ENCODE measurements at regions not wholly inside any gene's neighbourhood (a gene's known extent, or its start where the extent isn't known, plus 50 kb on each side); places are given as distances from the start of the nearest gene placed in this dataset.

DNA sequence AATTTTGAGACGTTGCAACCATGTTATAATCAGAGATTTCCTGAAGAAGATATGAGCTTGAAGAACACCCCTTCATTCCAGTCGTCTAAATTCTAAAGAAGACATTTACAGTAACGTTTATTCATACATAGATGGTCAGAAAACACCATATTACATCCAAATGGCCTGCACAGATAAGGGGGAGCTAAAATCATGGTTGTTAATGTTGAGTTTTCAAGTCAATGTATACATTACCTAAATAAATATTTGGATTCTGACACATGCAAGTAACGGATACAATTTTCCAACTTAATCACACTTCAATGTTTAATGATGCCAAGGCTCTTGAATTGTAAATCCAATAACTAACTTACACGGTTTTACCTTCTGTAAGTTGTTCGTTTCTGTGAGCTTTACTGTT lies 318.4 kb downstream of the SLC6A15 start:
- no peaks in the 10 kb centered on the region for H3K27me3 Mint-ChIP-seq
- no peak overlapping the region for H3K27ac Mint-ChIP-seq
- no peak overlapping the region for H3K4me3 Mint-ChIP-seq
- H3K4me1 Mint-ChIP-seq (ENCODE audit: low read depth in 2 of 2), result no peaks in the 10 kb centered on the region
- peaks cover 7% of the 10 kb centered on the region for H3K9me3 Mint-ChIP-seq
- no peak for ATAC-seq
- peaks cover 4% of the 10 kb centered on the region for H3K36me3 Mint-ChIP-seq
- no peak for DNase-seq (ENCODE audit: low spot score)

DNA sequence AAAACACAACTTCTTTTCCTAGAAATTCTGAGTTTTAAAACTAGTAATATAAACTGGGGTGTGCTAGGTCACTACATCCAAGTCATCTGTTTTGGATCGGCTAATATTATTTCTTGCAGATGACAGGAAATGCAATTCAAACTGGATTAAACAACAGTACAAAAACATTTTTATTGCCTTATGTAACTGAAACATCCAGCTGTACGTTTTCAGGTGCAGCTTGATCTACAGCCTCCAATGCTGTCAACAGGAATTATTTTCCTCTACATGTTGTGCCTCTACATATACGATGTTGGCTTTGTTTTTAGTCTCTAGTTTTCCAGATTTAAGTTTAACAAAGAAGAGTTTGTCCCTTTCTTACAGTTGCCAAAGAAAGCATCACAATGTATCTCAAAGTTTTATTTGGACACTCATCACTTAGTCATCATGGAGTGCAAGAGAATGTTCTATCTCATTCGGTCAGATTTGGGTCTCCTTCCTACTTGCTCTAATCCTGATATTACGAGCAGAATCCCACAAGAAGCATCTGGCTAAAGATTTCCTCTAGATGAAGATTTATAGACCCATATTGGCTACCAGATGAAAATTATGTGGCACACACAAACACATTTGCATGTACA lies 326.7 kb downstream of the SLC6A15 start:
- no peaks in the 10 kb centered on the region for H3K27me3 Mint-ChIP-seq
- no peaks in the 10 kb centered on the region for H3K36me3 Mint-ChIP-seq
- H3K4me3 Mint-ChIP-seq, result no peak overlapping the region
- no peak overlapping the region for H3K27ac Mint-ChIP-seq
- ATAC-seq, result no peak
- DNase-seq (ENCODE audit: low spot score), result no peak
- no peaks in the 10 kb centered on the region for H3K4me1 Mint-ChIP-seq (ENCODE audit: low read depth in 2 of 2)
- peaks cover 18% of the 10 kb centered on the region for H3K9me3 Mint-ChIP-seq

DNA sequence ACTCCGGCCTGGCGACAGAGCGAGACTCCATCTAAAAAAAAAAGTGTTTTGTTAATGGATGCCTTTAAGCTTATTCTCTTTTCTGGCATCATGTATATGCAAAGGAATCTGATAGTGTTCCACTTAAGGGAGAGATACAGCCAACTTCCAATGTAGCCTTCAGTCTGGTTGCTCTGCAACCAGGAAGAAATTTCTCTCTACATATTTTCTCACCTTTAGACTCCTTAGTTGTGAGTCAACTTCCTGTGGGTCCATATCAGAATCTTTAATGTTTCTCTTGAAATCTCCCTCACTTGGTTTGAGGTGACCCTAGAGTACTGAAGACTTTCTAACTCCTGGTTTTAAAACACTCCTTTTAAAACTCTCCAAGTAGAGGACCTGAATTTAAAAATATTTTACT lies 340.4 kb downstream of the SLC6A15 start:
- DNase-seq (ENCODE audit: low spot score) (no peak), ATAC-seq (no peak)
- Mint-ChIP-seq H3K27ac (no peak overlapping the region), H3K27me3 (no peaks in the 10 kb centered on the region), H3K4me1 (ENCODE audit: low read depth in 2 of 2) (no peaks in the 10 kb centered on the region), H3K36me3 (peaks cover 6% of the 10 kb centered on the region), H3K9me3 (peaks cover 15% of the 10 kb centered on the region), H3K4me3 (no peak overlapping the region)

DNA sequence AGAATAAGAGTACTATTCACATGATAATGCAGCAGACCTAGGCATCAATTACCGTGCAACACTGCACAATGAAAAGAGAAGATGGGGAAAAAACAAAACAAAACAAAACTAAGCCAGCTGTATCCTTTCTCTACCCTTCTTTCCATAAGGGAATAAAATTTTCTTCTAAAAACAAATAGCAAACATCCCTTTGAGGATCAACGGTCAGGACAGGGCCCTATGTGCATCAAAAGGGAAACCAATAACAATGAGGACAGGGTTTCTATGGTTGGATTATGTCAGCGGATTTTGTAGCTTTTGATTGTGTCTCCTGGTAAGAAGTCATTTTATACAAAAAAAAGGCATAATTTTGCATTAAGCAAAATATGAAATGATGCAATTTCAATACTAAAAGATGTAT lies 350.3 kb downstream of the SLC6A15 start:
- no peaks in the 10 kb centered on the region for H3K36me3 Mint-ChIP-seq
- H3K27me3 Mint-ChIP-seq, result no peaks in the 10 kb centered on the region
- H3K4me1 Mint-ChIP-seq (ENCODE audit: low read depth in 2 of 2), result no peaks in the 10 kb centered on the region
- no peak overlapping the region for H3K27ac Mint-ChIP-seq
- DNase-seq (ENCODE audit: low spot score) (no peak), ATAC-seq (no peak)
- H3K4me3 Mint-ChIP-seq, result no peak overlapping the region
- peaks cover 4% of the 10 kb centered on the region for H3K9me3 Mint-ChIP-seq

DNA sequence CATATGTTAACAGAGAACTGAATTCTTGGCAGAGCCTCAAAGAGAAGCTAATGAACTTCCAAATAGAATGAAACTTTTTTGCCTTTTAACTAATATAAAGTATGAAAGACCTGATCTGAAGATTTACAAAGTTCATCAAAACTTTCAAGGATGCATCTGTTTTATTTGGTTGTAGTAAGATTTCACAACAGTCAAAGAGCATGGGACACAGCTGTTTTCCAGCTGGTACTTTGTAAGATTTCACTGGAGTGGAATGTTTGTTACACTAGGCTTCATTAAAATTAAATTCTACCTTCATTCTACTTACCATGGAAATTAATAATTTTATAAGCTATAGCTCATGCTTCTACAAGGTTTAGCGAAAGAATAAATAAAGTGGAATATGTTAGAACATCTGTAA lies 351.2 kb downstream of the SLC6A15 start:
- Mint-ChIP-seq H3K36me3 (no peaks in the 10 kb centered on the region), H3K4me3 (no peak overlapping the region), H3K27me3 (no peaks in the 10 kb centered on the region), H3K9me3 (no peaks in the 10 kb centered on the region), H3K27ac (no peak overlapping the region), H3K4me1 (ENCODE audit: low read depth in 2 of 2) (no peaks in the 10 kb centered on the region)
- no peak for ATAC-seq
- no peak for DNase-seq (ENCODE audit: low spot score)

DNA sequence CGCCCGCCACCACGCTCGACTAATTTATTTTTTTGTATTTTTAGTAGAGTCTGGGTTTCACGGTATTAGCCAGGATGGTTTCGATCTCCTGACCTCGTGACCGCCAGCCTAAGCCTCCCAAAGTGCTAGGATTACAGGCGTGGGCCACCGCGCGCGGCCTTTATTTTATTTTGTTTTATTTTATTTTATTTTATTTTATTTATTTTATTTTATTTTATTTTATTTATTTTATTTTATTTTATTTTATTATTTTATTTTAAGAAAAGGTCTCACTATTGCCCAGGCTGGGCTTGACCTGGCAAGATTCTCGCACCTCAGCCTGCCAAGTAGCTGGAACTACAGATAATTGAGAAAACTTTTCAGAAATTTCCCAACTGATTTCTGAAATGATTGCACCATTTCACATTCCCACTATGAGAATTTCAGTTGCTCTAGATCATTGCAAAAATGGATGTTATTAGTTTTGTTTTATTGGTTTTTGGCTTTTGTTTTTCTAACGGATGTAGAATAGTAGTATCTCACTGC lies 358.3 kb downstream of the SLC6A15 start:
- Mint-ChIP-seq H3K9me3 (peaks cover 3% of the 10 kb centered on the region), H3K4me1 (ENCODE audit: low read depth in 2 of 2) (no peaks in the 10 kb centered on the region), H3K4me3 (no peak overlapping the region), H3K27me3 (no peaks in the 10 kb centered on the region), H3K27ac (no peak overlapping the region), H3K36me3 (peaks cover 4% of the 10 kb centered on the region)
- ATAC-seq (no peak), DNase-seq (ENCODE audit: low spot score) (no peak)

DNA sequence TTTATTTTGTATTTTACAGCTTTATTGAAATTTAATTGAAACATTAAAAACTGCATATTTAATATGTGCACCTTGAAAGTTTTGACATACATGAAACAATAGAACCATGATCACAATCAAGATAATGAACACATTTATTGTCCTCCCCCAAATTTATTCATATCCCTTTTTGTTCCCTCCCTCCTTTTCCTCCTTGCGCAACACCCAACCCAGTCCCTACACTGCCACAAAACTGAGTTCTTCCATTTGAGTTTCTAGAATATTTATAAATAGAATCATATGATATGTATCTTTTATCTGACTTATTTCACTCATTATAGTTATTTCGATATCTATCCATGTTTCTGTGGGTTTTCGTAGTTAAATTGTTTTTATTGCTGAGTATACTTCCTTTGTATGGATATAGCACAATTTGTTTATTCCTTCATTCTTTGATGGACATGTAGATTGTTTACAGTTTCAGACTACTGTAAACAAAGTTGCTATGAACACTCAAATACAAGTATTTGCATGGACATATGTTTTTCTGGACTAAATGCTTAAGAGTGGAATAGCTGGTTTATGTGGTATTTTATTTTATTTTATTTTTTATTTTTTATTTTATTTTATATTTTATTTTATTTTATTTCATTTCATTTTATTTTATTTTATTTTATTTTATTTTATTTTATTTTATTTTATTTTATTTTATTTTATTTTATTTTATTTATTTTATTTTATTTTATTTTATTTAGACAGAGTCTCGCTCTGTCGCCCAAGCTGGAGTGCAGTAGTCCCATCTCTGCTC lies 359.1 kb downstream of the SLC6A15 start:
- Mint-ChIP-seq H3K4me1 (ENCODE audit: low read depth in 2 of 2) (no peaks in the 10 kb centered on the region), H3K9me3 (peaks cover 3% of the 10 kb centered on the region), H3K27ac (no peak overlapping the region), H3K4me3 (no peak overlapping the region), H3K27me3 (no peaks in the 10 kb centered on the region), H3K36me3 (peaks cover 4% of the 10 kb centered on the region)
- DNase-seq (ENCODE audit: low spot score) (no peak), ATAC-seq (no peak)

DNA sequence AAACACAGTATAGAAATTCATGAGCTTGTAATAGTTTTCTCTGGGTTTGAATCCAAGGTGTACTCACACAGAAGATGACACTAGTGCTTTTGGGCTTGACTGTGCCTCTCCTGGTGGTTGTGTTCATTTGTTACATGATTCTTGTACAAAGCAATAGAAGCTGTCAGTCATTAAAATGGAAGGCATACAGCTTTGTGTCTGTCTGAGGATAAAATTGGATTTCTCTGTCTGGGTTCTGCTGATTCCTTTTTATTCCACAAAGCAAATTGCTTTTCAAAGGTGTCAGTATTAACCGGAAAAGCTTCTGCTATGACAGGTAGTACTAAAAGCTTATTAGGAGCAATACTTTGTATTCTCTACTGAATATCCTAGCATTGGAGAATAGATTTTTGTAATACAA lies 361.2 kb downstream of the SLC6A15 start:
- no peak overlapping the region for H3K27ac Mint-ChIP-seq
- H3K4me1 Mint-ChIP-seq (ENCODE audit: low read depth in 2 of 2), result no peaks in the 10 kb centered on the region
- no peaks in the 10 kb centered on the region for H3K27me3 Mint-ChIP-seq
- no peak overlapping the region for H3K4me3 Mint-ChIP-seq
- no peak for ATAC-seq
- no peak for DNase-seq (ENCODE audit: low spot score)
- peaks cover 4% of the 10 kb centered on the region for H3K36me3 Mint-ChIP-seq
- peaks cover 6% of the 10 kb centered on the region for H3K9me3 Mint-ChIP-seq

DNA sequence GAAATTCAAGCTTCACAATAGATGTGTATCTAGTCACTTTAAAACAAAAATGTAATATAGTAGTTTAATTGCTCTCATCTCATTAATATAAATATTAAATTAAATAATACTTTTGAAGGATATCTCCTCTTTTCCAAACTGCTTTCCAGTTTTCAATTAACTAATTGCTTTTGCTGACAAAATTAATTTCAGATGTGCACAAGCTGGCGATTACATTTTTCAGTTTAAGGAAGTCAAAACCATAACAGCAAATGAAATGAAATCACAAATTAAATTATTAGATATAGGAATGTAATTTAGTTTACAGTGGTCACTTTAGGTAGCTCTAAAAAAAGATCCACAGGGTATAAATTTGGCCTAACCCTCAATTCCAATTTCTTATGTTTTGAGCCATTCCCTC lies 362.1 kb downstream of the SLC6A15 start:
- Mint-ChIP-seq H3K36me3 (peaks cover 4% of the 10 kb centered on the region), H3K4me3 (no peak overlapping the region), H3K27me3 (no peaks in the 10 kb centered on the region), H3K27ac (no peak overlapping the region), H3K4me1 (ENCODE audit: low read depth in 2 of 2) (no peaks in the 10 kb centered on the region), H3K9me3 (peaks cover 6% of the 10 kb centered on the region)
- no peak for ATAC-seq
- DNase-seq (ENCODE audit: low spot score), result no peak

DNA sequence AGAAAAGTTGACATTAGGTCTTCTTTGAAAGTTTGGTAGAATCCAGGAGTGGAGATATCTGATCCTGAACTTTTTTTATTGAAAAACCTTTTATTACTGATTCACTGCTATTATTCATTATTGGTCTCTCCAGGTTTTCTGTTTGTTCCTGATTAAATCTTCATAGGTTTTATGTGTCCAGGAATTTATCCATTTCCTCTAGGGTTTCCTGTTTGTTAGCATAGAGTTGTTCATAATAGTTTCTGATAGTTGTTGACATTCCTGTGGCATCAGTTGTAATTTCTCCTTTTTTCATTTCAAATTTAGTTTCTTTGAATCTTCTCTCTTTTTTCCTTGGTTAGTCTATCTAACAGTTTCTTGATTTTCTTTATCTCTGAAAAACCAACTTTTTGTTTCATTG lies 370.3 kb downstream of the SLC6A15 start:
- Mint-ChIP-seq H3K36me3 (no peaks in the 10 kb centered on the region), H3K4me1 (ENCODE audit: low read depth in 2 of 2) (no peaks in the 10 kb centered on the region), H3K27ac (no peak overlapping the region), H3K27me3 (no peaks in the 10 kb centered on the region), H3K9me3 (peaks cover 14% of the 10 kb centered on the region), H3K4me3 (no peak overlapping the region)
- no peak for ATAC-seq
- no peak for DNase-seq (ENCODE audit: low spot score)

DNA sequence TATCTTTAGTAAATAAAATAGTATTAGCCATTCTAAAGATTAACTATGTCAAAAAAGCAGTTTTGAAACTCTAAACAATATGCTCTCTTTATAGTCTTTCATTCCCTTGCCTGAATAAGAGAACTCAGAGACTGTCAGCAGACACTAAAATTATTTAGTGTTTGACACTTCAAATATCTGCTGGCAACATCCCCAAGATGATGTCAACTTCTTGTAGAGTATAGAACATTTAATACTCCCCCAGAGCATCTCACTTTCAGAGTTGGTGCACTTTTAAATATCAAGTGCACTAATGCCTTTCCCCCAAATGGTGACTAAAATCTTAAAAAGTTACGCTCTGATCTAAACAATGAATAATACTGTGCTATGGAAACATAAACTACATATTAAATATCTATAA lies 374.9 kb downstream of the SLC6A15 start:
- no peak for ATAC-seq
- no peak for DNase-seq (ENCODE audit: low spot score)
- Mint-ChIP-seq H3K36me3 (no peaks in the 10 kb centered on the region), H3K27me3 (no peaks in the 10 kb centered on the region), H3K9me3 (peaks cover 9% of the 10 kb centered on the region), H3K4me3 (no peak overlapping the region), H3K4me1 (ENCODE audit: low read depth in 2 of 2) (no peaks in the 10 kb centered on the region), H3K27ac (no peak overlapping the region)

DNA sequence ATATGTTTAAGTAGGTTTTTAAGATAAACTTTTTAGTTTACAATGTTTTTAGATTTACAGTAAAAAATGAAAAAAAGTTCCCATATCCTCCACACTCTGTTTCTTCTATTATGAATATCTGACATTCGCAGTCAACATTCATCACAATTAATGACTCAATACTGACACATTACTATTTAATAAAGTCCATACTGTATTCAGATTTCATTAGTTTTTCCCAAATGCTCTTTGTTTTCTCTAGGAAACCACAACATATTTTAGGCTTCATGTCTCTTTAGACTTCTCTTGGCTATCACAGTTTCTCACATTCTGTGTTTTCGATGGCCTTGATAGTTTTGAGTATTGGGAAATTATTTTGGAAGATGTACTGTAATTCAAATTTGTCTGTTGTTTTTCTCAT lies 399.8 kb downstream of the SLC6A15 start:
- H3K36me3 Mint-ChIP-seq, result peaks cover 3% of the 10 kb centered on the region
- peaks cover 0 to 7% of the 10 kb centered on the region in 2 donors for H3K4me1 Mint-ChIP-seq (ENCODE audit: low read depth in 2 of 2)
- H3K4me3 Mint-ChIP-seq, result no peak overlapping the region
- no peaks in the 10 kb centered on the region for H3K27me3 Mint-ChIP-seq
- H3K9me3 Mint-ChIP-seq, result peaks cover 8% of the 10 kb centered on the region
- ATAC-seq (no peak), DNase-seq (ENCODE audit: low spot score) (no peak)
- H3K27ac Mint-ChIP-seq, result no peak overlapping the region

DNA sequence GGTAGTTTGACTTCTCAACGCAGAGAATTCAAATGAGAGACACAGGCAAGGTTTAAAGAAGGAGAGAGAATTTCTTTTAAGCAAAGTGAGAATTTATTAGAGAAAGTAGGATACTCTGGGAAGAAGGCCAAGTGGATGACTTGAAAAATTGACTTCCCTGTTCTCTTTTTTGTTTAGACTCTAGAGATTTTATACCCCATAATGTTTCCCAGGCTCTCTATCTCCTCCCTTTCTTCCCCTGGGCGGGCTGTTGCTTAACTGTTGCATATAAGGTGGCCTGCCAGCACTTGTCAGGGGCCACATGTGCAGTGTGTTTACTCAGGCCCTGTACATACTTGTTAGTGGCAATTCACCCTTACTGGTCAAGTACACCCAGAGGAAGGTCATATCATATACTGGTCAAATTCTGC lies 403.7 kb downstream of the SLC6A15 start:
- ATAC-seq (no peak), DNase-seq (ENCODE audit: low spot score) (no peak)
- H3K27me3 Mint-ChIP-seq, result no peaks in the 10 kb centered on the region
- peaks cover 10% of the 10 kb centered on the region for H3K9me3 Mint-ChIP-seq
- H3K27ac Mint-ChIP-seq, result no peak overlapping the region
- peaks cover 0 to 7% of the 10 kb centered on the region in 2 donors for H3K4me1 Mint-ChIP-seq (ENCODE audit: low read depth in 2 of 2)
- peaks cover 5% of the 10 kb centered on the region for H3K36me3 Mint-ChIP-seq
- no peak overlapping the region for H3K4me3 Mint-ChIP-seq

DNA sequence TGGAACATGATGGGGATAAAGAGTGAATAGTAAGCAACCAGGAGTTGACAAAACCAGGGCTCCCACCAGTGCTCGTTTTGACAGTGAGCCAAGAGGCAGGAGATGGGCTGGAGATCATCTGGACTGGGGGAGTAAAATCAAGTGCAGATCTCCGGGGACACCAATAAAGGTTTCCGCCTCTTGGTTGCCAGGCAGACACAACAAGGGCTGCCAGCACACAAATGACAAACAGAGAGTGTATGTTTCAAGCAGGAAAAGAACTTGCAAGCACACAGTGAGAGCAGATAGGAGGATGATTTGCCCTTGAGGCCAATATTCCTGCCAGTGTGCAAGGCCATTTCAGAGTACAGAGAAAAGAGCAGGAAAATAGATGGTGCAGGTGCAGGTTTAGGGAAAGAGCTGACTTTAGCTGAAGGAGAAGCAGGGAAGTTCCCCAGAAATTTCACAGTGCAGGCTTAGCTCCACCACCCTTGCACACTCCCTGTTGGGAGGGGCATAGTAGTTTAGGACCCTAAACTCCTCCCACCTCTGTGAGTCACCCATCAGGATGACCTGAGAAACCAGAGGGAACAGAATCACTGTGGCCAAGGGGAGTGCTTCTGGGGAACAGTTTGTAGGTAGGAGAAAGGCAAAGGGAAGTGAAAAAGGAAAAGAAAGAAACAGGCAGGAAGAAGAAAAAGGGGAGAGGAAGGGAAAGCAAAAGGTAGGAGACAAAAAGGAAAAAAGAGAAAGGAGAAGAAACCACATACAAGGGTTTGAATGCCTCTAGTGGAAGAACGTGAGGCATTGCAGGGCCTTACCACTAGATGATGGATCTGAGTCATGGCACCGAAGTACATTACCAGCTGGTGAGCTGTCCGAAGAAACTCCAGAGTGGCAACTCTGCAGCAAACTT lies 404.4 kb downstream of the SLC6A15 start:
- no peaks in the 10 kb centered on the region for H3K27me3 Mint-ChIP-seq
- DNase-seq (ENCODE audit: low spot score), result no peak
- ATAC-seq, result no peak
- H3K4me1 Mint-ChIP-seq (ENCODE audit: low read depth in 2 of 2), result peaks cover 0 to 7% of the 10 kb centered on the region in 2 donors
- H3K9me3 Mint-ChIP-seq, result peaks cover 7% of the 10 kb centered on the region
- no peak overlapping the region for H3K4me3 Mint-ChIP-seq
- no peak overlapping the region for H3K27ac Mint-ChIP-seq
- H3K36me3 Mint-ChIP-seq, result peaks cover 5% of the 10 kb centered on the region

Measured in natural killer cell treated with Interleukin-12 subunit alpha and Interleukin-12 subunit beta and Interleukin-15 and Interleukin-18, amount 100 ng/mL, for 72 hours (primary cell).